ENCODE measurements at regions not wholly inside any gene's neighbourhood (a gene's known extent, or its start where the extent isn't known, plus 50 kb on each side); places are given as distances from the start of the nearest gene placed in this dataset.

GRCh38 chr6:4004249-4004648 lies 74.7 kb downstream of the FAM217A start:
- DNase-seq: no peak

DNA sequence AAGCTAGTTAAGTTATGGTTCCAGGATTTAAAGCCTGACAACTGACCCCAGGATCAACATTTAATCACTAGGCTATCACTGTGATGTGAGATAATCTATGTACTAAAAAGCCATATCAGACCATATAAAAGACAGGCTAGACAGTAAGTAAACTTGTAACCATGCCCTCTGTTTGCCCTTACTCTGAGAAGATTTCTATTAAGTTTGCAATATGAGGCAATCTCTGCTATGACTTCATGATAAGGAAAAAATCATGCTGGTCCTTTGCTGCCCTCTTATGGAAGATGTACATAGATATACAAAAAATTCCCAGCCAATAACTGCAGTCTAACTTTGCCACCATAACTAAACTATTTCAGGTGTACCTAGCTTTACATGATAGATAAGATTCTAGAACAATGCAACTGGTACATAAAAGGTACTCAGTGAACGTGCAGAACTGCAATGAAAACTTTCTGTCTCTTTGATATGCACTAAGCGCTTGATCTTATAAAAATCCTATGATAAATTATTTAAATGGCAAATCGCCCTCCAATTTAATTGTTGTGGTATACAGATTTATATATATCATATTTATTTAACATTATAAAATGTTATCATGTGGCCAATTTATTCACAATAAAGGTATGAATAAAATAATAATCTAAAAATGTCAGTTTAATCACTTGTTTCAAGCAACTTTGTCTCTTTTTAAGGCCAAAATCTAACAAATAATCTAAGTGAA lies 70.5 kb downstream of the FAM217A start:
- DNase-seq: no peak

GRCh38 chr6:4009486-4009885 lies 69.5 kb downstream of the FAM217A start:
- no peak for DNase-seq

DNA sequence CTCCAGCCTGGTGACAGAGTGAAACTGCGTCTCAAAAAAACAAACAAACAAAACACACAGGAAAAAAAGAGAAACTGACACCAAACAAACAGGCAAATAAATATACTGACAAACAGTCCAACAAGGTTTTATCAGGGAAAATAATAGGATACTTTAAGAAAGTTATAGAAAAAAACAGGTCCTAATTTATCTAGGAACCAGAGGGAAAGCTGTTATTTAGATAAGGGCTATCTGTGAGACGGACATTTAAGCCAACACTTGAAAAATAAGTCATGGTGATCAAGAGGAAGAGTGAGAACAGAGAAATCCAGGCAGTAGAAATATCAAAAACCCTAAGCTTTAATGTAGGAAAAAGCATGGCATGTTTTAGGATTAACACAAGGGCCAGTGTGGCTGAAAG lies 68.9 kb downstream of the FAM217A start:
- DNase-seq: no peak

- DNase-seq: no peak
Measured at GRCh38 chr6:4010689-4011090, 68.2 kb downstream of the FAM217A start.

GRCh38 chr6:4012826-4013225 lies 66.1 kb downstream of the FAM217A start:
- DNase-seq: no peak

DNA sequence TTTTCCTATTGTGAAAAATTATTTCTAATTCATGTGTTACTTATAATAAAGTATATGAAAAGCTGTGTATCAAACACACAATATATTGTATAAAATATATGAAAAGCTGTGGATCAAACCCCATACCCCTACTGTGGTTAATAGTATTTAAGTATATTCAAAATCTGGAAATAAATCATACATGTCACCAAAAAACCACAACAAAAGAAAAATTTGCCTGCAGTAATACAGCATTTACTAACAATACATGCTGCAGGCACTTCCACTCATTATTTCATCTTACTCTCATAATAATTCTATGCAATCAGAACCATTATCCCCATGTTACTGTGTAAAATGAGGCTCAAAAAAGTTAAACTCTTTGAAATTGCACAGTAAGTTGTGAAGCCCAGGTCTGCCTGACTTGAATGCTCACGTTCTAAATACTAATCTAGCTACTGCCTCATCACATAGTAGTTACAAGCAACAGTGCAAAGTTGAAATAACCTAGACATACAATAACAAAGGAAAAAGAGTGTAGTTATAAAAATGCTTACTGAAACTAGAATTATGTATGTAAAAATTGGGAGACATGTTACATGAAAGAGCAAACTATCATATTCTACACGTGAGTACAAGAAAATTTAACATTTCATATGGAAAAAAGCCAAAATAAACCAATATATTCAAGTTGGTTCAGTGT lies 61.7 kb downstream of the FAM217A start:
- peak; percentile 36 for DNase-seq

DNA sequence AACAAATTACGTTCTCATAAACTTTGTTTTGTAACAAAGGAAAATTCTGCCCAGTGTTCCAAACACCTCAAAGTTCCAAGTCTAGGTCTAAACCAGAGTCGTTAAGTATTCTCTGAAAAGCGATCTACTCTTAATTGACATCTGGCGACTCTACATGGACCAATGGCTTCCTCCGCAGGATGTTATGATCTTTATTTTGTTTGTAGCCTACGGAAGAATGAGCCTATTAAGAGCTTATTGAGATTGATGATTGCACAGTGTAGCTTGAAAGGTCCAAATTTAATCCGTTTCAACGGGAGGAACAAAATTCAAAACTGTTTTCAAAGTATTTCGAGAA lies 61.1 kb downstream of the FAM217A start:
- peak; percentile 55 for DNase-seq

- DNase-seq: peak; percentile 98
Measured at GRCh38 chr6:4018171-4018923, 60.6 kb downstream of the FAM217A start.

Measured in left kidney (tissue), 1 donor.